GM12873 (cell line): ENCODE measurements at regions not wholly inside any gene's neighbourhood (a gene's known extent, or its start where the extent isn't known, plus 50 kb on each side); places are given as distances from the start of the nearest gene placed in this dataset.

Experiments
- TF ChIP-seq, protein P1 (sequence below): IDR thresholded peaks from 2 replicates; pipeline ENCODE4 v1.5.1; 2012; ENCODE audit warnings: low read depth, mild to moderate bottlenecking, moderate library complexity, low read length, control low read depth; ENCODE audit not compliant: insufficient read depth; ENCODE audit errors: missing control alignments

DNA sequence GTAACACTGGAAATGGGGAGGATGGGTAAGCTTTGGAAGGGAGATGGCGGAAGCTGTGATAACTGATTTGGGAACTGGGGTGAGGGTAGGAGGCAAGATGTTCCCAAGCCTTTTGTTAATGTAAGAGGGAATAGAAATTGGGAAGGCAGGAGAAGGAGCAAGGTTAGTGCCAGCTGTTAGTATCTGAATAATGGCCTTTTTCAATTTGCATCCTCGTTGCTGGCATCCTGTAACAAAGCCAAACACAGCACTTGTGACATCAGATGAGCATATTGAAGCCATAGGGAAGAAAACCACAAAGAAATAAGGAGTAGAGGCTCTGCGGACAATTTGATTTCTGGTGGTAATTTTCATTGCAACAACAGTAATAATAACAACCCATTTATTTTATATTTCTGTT is 70.9 kb upstream of the CLMP start:
- TF ChIP-seq, protein P1, sequence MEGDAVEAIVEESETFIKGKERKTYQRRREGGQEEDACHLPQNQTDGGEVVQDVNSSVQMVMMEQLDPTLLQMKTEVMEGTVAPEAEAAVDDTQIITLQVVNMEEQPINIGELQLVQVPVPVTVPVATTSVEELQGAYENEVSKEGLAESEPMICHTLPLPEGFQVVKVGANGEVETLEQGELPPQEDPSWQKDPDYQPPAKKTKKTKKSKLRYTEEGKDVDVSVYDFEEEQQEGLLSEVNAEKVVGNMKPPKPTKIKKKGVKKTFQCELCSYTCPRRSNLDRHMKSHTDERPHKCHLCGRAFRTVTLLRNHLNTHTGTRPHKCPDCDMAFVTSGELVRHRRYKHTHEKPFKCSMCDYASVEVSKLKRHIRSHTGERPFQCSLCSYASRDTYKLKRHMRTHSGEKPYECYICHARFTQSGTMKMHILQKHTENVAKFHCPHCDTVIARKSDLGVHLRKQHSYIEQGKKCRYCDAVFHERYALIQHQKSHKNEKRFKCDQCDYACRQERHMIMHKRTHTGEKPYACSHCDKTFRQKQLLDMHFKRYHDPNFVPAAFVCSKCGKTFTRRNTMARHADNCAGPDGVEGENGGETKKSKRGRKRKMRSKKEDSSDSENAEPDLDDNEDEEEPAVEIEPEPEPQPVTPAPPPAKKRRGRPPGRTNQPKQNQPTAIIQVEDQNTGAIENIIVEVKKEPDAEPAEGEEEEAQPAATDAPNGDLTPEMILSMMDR = no peak

DNA sequence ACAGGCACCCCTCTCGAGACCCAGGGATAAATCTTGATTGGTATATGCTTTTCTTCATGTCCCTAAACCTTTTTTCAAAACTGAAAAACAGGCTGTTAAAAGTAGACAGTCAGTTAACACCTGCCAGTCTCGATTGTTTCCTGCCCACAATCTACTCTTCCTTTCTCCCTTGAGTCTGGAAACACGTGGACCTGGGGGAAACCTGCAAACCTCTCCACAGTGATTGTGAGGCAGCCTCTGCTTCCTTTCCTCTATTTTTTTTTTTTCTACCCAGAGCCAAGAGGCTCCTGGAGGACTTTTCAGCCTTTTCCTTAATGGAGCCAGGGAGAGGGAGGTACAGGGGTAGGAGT is 69.4 kb upstream of the CLMP start:
- TF ChIP-seq, protein P1 = no peak

DNA sequence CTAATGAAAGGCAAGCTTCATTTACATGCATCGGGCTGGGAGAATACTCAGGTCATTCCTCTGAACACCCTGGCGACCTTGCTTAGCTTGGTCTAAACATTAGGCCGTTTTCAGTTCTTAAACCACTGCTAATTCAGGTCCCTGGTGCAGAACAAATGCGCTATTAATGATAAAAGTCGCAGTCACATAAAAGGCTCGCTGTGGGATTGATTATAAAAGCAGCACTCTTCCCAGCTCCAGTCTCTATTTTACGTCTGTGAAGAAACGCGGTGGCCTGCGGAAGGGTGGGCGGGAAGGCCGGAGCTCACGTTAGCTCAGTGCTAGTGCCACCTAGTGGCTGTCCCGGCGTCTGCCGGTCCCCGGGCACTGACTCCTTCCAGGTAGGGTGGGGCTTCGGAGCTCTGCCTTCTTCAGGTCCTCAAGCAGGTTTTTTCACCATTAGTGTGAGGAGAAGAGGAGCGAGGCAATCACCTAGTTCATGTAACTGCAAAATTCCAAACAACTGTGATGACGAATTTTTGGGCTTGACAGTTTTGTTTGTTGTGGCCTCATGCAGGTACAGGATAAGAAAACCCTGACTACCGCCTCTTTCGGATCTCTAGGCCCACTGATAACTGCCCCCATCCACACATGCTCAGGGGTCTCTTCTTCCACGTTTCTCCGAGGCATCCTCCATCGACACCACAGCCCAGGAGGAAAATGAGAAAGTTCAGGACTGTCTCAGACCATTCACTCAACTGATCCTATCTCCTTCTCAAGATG is 66.5 kb upstream of the CLMP start:
- TF ChIP-seq, protein P1 = peak; percentile 92

DNA sequence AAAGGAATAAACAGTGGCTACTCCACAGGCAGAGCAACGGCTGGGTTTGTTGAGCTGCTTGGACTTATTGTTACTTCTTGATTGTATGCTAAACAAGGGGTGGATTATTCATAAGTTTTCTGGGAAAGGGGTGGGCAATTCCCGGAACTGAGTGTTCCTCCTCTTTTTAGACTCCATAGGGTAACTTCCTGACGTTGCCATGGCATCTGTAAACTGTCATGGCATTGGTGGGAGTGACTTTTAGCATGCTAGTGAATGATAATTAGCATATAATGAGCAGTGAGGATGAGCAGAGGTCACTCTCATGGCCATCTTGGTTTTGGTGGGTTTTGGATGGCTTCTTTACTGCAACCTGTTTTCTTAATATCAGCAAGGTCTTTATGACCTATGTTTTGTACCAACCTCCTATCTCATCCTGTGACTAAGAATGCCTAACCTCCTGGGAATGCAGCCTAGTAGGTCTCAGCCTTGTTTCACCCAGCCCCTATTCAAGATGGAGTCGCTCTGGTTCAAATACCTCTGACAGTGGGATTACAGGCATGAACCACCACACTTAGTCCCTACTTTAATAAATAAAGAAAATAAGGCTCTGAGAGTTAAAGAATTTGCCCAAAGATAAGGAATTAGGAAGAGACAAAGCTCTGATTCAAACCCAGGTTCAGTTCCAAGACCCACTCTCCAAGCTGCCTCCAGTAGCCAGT is 65.6 kb upstream of the CLMP start:
- TF ChIP-seq, protein P1 = no peak

GRCh38 chr11:123258877-123259276 is 63.8 kb upstream of the CLMP start:
- TF ChIP-seq, protein P1 = no peak

DNA sequence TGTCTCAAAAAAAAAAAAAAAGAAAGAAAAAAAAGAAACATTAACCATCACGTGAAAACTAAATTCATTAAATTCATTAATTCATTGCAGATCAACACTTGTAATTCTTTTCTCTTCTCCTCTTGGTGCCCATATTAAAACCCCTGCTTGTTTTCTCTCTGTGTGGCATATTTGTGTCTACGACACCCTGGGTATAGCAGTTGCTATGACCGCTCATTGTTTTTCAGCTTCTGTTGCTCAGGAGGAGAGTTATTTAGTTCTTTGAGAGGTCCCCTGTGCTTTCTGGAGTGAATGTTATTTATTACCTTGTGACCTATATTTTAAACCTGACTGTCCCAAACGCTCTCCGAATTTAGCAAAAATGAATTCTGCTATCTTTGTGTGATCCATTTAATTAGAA is 62.3 kb upstream of the CLMP start:
- TF ChIP-seq, protein P1 = no peak

DNA sequence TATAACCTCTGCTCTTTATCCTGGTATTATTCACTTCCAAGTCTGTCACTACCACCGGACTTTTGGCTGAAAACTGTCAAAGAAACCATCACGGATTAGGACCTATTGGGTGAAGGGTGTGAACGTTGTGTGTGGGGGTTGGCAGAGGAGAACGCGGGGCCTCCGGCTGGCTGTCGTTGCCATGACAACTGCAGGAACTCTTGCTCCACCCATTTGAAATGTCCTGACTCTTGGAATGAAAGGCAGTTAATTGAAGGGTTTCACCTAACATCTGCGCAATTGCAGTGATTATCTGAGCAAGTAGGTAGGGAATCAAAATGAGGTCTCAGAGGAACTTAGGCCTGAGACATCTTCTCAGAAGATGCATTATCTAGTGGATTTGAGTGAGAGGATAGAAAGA is 60.9 kb upstream of the CLMP start:
- TF ChIP-seq, protein P1 = no peak
